ENCODE measurements at regions not wholly inside any gene's neighbourhood (a gene's known extent, or its start where the extent isn't known, plus 50 kb on each side); places are given as distances from the start of the nearest gene placed in this dataset.

DNA sequence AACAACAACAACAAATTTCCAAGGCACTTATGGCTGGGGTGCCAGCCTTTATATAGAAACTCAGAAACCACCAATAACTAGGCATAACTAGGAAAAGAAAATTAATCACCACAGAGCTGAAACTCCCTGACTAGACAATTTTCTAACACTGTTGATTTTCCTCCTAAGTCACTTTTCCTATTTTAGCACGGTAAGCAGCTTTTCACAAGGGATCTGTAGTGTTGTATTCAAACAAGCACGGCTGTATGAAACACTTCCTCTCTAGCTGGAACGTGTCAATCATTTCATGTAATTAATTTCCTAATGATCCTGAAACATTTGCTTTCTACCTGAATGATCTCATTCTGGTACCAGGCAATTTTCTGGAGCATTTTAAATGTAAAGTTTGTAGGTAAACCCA is 645.0 kb downstream of the IRS1 start:
- ATAC-seq (no peak), DNase-seq (ENCODE audit: low spot score) (no peak), FAIRE-seq (no peak)
- POLR2A ChIA-PET = no interaction called here
- no peak for TF ChIP-seq CBFB (CRISPR knock-in tag; IDR thresholded peaks at IDR 0.05)
- TF ChIP-seq EHMT2 (IDR thresholded peaks at IDR 0.05; ENCODE audit: borderline replicate concordance, low read depth, low read length) = no peak
- no peak for TF ChIP-seq STAG1 (CRISPR knock-in tag; IDR thresholded peaks at IDR 0.05)
- no peak for TF ChIP-seq DR1 (CRISPR knock-in tag; IDR thresholded peaks at IDR 0.05)
- TF ChIP-seq RFX1 (IDR thresholded peaks at IDR 0.05) = no peak
- TF ChIP-seq MAFF (IDR thresholded peaks at IDR 0.05; ENCODE audit: low read depth, low read length) = peak; percentile 90
- no peak for TF ChIP-seq TRIM24 (CRISPR knock-in tag; IDR thresholded peaks at IDR 0.05)
- no peak for TF ChIP-seq MTF1 (CRISPR knock-in tag; IDR thresholded peaks at IDR 0.05)
- no peak for TF ChIP-seq ZNF331 (CRISPR knock-in tag; IDR thresholded peaks at IDR 0.05)
- TF ChIP-seq ZKSCAN1 (IDR thresholded peaks at IDR 0.05; ENCODE audit: low read length) = no peak
- TF ChIP-seq MAFK (conservative IDR thresholded peaks at IDR 0.05 in 1 of 2, IDR thresholded peaks at IDR 0.05 in 1 of 2; ENCODE audit: low read length in 2 of 2) = peak; percentile 88 to 90
- no peak for TF ChIP-seq ZNF292 (CRISPR knock-in tag; IDR thresholded peaks at IDR 0.05; ENCODE audit: borderline replicate concordance, low read depth)
- no peak for TF ChIP-seq TFAP4 (IDR thresholded peaks at IDR 0.05; ENCODE audit: borderline replicate concordance, low read depth)
- TF ChIP-seq ZNF256 (CRISPR knock-in tag; conservative IDR thresholded peaks at IDR 0.05) = no peak
- TF ChIP-seq SMAD9 (CRISPR knock-in tag; IDR thresholded peaks at IDR 0.05) = no peak
- no peak for TF ChIP-seq ZNF180 (CRISPR knock-in tag; IDR thresholded peaks at IDR 0.05; ENCODE audit: borderline replicate concordance, low read depth)
- TF ChIP-seq, protein P1, sequence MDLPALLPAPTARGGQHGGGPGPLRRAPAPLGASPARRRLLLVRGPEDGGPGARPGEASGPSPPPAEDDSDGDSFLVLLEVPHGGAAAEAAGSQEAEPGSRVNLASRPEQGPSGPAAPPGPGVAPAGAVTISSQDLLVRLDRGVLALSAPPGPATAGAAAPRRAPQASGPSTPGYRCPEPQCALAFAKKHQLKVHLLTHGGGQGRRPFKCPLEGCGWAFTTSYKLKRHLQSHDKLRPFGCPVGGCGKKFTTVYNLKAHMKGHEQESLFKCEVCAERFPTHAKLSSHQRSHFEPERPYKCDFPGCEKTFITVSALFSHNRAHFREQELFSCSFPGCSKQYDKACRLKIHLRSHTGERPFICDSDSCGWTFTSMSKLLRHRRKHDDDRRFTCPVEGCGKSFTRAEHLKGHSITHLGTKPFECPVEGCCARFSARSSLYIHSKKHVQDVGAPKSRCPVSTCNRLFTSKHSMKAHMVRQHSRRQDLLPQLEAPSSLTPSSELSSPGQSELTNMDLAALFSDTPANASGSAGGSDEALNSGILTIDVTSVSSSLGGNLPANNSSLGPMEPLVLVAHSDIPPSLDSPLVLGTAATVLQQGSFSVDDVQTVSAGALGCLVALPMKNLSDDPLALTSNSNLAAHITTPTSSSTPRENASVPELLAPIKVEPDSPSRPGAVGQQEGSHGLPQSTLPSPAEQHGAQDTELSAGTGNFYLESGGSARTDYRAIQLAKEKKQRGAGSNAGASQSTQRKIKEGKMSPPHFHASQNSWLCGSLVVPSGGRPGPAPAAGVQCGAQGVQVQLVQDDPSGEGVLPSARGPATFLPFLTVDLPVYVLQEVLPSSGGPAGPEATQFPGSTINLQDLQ (CRISPR knock-in tag; IDR thresholded peaks at IDR 0.05) = no peak
- TF ChIP-seq ZNF335 (CRISPR knock-in tag; IDR thresholded peaks at IDR 0.05) = 0 out of 2 replicates have a peak, but pooled peaks have one; percentile 15
- no peak for TF ChIP-seq HMG20B (CRISPR knock-in tag; conservative IDR thresholded peaks at IDR 0.05)
- TF ChIP-seq, protein P2, sequence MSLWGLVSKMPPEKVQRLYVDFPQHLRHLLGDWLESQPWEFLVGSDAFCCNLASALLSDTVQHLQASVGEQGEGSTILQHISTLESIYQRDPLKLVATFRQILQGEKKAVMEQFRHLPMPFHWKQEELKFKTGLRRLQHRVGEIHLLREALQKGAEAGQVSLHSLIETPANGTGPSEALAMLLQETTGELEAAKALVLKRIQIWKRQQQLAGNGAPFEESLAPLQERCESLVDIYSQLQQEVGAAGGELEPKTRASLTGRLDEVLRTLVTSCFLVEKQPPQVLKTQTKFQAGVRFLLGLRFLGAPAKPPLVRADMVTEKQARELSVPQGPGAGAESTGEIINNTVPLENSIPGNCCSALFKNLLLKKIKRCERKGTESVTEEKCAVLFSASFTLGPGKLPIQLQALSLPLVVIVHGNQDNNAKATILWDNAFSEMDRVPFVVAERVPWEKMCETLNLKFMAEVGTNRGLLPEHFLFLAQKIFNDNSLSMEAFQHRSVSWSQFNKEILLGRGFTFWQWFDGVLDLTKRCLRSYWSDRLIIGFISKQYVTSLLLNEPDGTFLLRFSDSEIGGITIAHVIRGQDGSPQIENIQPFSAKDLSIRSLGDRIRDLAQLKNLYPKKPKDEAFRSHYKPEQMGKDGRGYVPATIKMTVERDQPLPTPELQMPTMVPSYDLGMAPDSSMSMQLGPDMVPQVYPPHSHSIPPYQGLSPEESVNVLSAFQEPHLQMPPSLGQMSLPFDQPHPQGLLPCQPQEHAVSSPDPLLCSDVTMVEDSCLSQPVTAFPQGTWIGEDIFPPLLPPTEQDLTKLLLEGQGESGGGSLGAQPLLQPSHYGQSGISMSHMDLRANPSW (CRISPR knock-in tag; IDR thresholded peaks at IDR 0.05; ENCODE audit: borderline replicate concordance) = no peak
- no peak for TF ChIP-seq ZNF7 (CRISPR knock-in tag; IDR thresholded peaks at IDR 0.05)
- no peak for TF ChIP-seq ZSCAN30 (CRISPR knock-in tag; IDR thresholded peaks at IDR 0.05)
- Histone ChIP-seq H3K36me3 (replicated peaks in 1 of 2; ENCODE audit: control insufficient read depth in 1 of 2, insufficient read depth in 2 of 2, low read length in 2 of 2) (no peaks in the 10 kb centered on the region), H3K9me3 (ENCODE audit: low read length) (no peaks in the 10 kb centered on the region), H3K4me3 (replicated peaks in 1 of 3; ENCODE audit: insufficient read depth in 1 of 3, low read depth in 2 of 3, low read length in 3 of 3) (no peak overlapping the region), H3K79me2 (ENCODE audit: insufficient read depth, low read length) (no peaks in the 10 kb centered on the region), H2AFZ (ENCODE audit: low read length) (peak overlapping the region; percentile 2), H4K20me1 (ENCODE audit: insufficient read depth, low read length) (no peaks in the 10 kb centered on the region), H3K27ac (ENCODE audit: extremely low read length, insufficient read depth, low read length) (no peak overlapping the region), H3K27me3 (ENCODE audit: control insufficient read depth in 1 of 2, insufficient read depth in 2 of 2, low read length in 2 of 2) (no peaks in the 10 kb centered on the region; a peak in 1 of 5 replicates), H3K9ac (ENCODE audit: insufficient read depth, low read depth, low read length) (no peak overlapping the region), H3K4me1 (ENCODE audit: insufficient read depth, low read length) (peaks cover 64% of the 10 kb centered on the region), H3K4me2 (ENCODE audit: low read depth, low read length) (no peak overlapping the region)
- CTCF ChIA-PET (ENCODE audit: low intra/inter-chr PET ratio, low total read pairs) = no interaction called here
- BruUV-seq (replicated peaks) = no TSS peak
- WGBS (ENCODE audit: low lambda C conversion rate) = 92% methylated on average over 3 of the region's 3 CpGs
- in situ Hi-C loops (cut with HindIII; ENCODE audit: extremely low pct_ligation_motif_present, low pct_unique_long_range_greater_than_20kb) = no loop called here
- intact Hi-C loops (cut with micrococcal nuclease; ENCODE audit: unreplicated experiment) = loop anchor here (5.0 kb wide), 1 partner anchor 578 kb away; no protein-coding TSS in a partner anchor
